ENCODE measurements at regions not wholly inside any gene's neighbourhood (a gene's known extent, or its start where the extent isn't known, plus 50 kb on each side); places are given as distances from the start of the nearest gene placed in this dataset.

DNA sequence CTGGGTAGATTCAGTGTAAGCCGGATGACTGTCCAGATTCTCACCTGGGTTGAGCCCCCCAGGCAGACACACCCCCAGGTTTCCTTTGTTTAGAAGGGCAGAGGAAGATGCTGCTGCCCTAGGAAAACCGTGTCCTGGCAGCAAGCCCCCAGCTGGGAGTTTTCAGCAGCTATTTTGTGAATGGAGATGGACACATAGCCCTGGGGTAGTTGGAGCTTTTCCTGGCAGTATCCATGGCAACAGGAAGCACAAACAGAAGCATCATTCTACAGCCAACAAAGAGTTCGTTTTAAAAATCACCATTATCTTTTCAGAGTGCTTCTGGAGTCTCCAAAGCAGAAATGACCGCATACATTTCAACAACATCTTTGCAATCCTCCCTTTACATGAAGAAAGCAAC, 245.5 kb downstream of the BRD1 start:
- TF ChIP-seq, protein P1, sequence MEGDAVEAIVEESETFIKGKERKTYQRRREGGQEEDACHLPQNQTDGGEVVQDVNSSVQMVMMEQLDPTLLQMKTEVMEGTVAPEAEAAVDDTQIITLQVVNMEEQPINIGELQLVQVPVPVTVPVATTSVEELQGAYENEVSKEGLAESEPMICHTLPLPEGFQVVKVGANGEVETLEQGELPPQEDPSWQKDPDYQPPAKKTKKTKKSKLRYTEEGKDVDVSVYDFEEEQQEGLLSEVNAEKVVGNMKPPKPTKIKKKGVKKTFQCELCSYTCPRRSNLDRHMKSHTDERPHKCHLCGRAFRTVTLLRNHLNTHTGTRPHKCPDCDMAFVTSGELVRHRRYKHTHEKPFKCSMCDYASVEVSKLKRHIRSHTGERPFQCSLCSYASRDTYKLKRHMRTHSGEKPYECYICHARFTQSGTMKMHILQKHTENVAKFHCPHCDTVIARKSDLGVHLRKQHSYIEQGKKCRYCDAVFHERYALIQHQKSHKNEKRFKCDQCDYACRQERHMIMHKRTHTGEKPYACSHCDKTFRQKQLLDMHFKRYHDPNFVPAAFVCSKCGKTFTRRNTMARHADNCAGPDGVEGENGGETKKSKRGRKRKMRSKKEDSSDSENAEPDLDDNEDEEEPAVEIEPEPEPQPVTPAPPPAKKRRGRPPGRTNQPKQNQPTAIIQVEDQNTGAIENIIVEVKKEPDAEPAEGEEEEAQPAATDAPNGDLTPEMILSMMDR (conservative IDR thresholded peaks at IDR 0.05; ENCODE audit: low read depth in 2 of 2): no peak
- no peak for TF ChIP-seq EZH2 (IDR thresholded peaks at IDR 0.05; ENCODE audit: low read depth, unreplicated experiment)
- TF ChIP-seq, protein P2, sequence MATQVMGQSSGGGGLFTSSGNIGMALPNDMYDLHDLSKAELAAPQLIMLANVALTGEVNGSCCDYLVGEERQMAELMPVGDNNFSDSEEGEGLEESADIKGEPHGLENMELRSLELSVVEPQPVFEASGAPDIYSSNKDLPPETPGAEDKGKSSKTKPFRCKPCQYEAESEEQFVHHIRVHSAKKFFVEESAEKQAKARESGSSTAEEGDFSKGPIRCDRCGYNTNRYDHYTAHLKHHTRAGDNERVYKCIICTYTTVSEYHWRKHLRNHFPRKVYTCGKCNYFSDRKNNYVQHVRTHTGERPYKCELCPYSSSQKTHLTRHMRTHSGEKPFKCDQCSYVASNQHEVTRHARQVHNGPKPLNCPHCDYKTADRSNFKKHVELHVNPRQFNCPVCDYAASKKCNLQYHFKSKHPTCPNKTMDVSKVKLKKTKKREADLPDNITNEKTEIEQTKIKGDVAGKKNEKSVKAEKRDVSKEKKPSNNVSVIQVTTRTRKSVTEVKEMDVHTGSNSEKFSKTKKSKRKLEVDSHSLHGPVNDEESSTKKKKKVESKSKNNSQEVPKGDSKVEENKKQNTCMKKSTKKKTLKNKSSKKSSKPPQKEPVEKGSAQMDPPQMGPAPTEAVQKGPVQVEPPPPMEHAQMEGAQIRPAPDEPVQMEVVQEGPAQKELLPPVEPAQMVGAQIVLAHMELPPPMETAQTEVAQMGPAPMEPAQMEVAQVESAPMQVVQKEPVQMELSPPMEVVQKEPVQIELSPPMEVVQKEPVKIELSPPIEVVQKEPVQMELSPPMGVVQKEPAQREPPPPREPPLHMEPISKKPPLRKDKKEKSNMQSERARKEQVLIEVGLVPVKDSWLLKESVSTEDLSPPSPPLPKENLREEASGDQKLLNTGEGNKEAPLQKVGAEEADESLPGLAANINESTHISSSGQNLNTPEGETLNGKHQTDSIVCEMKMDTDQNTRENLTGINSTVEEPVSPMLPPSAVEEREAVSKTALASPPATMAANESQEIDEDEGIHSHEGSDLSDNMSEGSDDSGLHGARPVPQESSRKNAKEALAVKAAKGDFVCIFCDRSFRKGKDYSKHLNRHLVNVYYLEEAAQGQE (IDR thresholded peaks at IDR 0.05; ENCODE audit: unreplicated experiment): no peak

Data from GM23338 (cell line).